MM.1S (cell line): ENCODE measurements at regions not wholly inside any gene's neighbourhood (a gene's known extent, or its start where the extent isn't known, plus 50 kb on each side); places are given as distances from the start of the nearest gene placed in this dataset.

ENCODE experiments used
- DNase-seq: peaks from one replicate; pipeline ENCODE4 v3.0.0-alpha.2; 2015
- H2AFZ ChIP-seq: fragments of 300-600 bp; sonication (generic); 2 replicates; pipeline ENCODE4 v1.6.0; 2016; ENCODE audit warnings: antibody characterized with exemption, low read length
- H3F3A ChIP-seq: fragments of 300-600 bp; sonication (generic); 2 replicates; pipeline ENCODE4 v1.6.1; 2016; ENCODE audit warnings: mild to moderate bottlenecking, antibody characterized with exemption, low read length, moderate library complexity, mixed read lengths; ENCODE audit not compliant: insufficient read depth
- H3K27ac ChIP-seq: fragments of 300-600 bp; sonication (generic); 2 replicates; pipeline ENCODE4 v1.5.1; 2016; ENCODE audit warnings: mild to moderate bottlenecking, low read length
- H3K27me3 ChIP-seq: fragments of 300-600 bp; sonication (generic); replicated peaks from 2 replicates; pipeline ENCODE4 v1.6.0; 2016; ENCODE audit warnings: low read length; ENCODE audit not compliant: insufficient read depth
- H3K36me3 ChIP-seq: fragments of 300-600 bp; sonication (generic); replicated peaks from 2 replicates; pipeline ENCODE4 v1.6.1; 2016; ENCODE audit warnings: mild to moderate bottlenecking, low read length, mixed read lengths; ENCODE audit not compliant: insufficient read depth
- H3K4me1 ChIP-seq: fragments of 300-600 bp; sonication (generic); 2 replicates; pipeline ENCODE4 v1.6.1; 2016; ENCODE audit warnings: low read length, mixed read lengths
- H3K4me2 ChIP-seq: fragments of 300-600 bp; sonication (generic); 2 replicates; pipeline ENCODE4 v1.6.0; 2016; ENCODE audit warnings: low read depth, low read length
- H3K4me3 ChIP-seq: fragments of 300-600 bp; sonication (generic); 2 replicates; pipeline ENCODE4 v1.5.1; 2016; ENCODE audit warnings: low read length, mixed read lengths
- H3K79me2 ChIP-seq: fragments of 300-600 bp; sonication (generic); 2 replicates; pipeline ENCODE4 v1.6.1; 2016; ENCODE audit warnings: mixed run types, low read length, mixed read lengths
- H3K9ac ChIP-seq: fragments of 300-600 bp; sonication (generic); 2 replicates; pipeline ENCODE4 v1.6.1; 2016; ENCODE audit warnings: low read length, mixed read lengths
- H3K9me2 ChIP-seq: fragments of 300-600 bp; sonication (generic); replicated peaks from 2 replicates; pipeline ENCODE4 v1.6.1; 2016; ENCODE audit warnings: mild to moderate bottlenecking, low read length, mixed read lengths; ENCODE audit not compliant: insufficient read depth
- H3K9me3 ChIP-seq: fragments of 300-600 bp; sonication (generic); replicated peaks from 2 replicates; pipeline ENCODE4 v1.6.1; 2016; ENCODE audit warnings: mild to moderate bottlenecking, low read length, mixed read lengths; ENCODE audit not compliant: insufficient read depth
- H4K20me1 ChIP-seq: fragments of 300-600 bp; sonication (generic); 2 replicates; pipeline ENCODE4 v1.6.1; 2016; ENCODE audit warnings: mild to moderate bottlenecking, low read length, moderate library complexity, mixed read lengths; ENCODE audit not compliant: insufficient read depth
- EZH2 ChIP-seq: fragments of 300-600 bp; sonication (generic); optimal IDR thresholded peaks from 2 replicates; pipeline ENCODE3; 2017; ENCODE audit warnings: low read depth, mild to moderate bottlenecking, antibody characterized with exemption, low read length, mixed read lengths
- EZH2phosphoT487 ChIP-seq: fragments of 300-600 bp; sonication (generic); IDR thresholded peaks from 2 replicates; pipeline ENCODE4 v1.6.1; 2018; ENCODE audit warnings: antibody characterized with exemption, low read length
- TF ChIP-seq, protein P1 (sequence below): fragments of 300-600 bp; sonication (generic); IDR thresholded peaks from 2 replicates; pipeline ENCODE4 v1.5.1; 2016; ENCODE audit warnings: antibody characterized with exemption, low read length, mixed read lengths

DNA sequence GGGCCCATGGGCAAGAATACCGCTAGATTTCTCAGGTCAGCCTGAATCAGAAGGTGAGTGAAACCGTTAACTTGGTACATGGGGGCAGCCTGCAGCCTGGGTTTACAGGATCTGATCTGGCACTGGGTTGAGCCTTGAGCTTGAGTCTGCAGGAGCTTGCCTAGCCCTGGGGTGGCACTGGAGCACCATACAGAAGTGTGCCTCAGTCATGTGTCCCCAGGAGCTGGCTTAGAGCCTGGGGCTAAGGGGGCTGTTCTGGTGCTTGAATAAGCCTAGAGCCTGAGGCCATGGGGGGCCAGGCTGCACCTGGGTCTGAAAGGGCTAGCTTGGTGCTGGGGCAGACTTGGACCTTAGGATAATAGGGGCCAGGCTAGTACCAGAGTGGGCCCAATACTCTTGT is 457.2 kb upstream of the PBX1 start:
- Histone ChIP-seq H3K4me1 (no peaks in the 10 kb centered on the region), H3K27me3 (no peaks in the 10 kb centered on the region), H4K20me1 (no peaks in the 10 kb centered on the region), H3K9me3 (no peaks in the 10 kb centered on the region; the same call in 1 of the 2 replicates), H3K4me3 (no peak overlapping the region), H3K27ac (no peak overlapping the region), H3F3A (no peaks in the 10 kb centered on the region), H2AFZ (no peak overlapping the region), H3K4me2 (no peak overlapping the region), H3K36me3 (no peaks in the 10 kb centered on the region), H3K9me2 (no peaks in the 10 kb centered on the region), H3K79me2 (no peaks in the 10 kb centered on the region), H3K9ac (no peak overlapping the region)
- TF ChIP-seq EZH2: no peak
- TF ChIP-seq, protein P1, sequence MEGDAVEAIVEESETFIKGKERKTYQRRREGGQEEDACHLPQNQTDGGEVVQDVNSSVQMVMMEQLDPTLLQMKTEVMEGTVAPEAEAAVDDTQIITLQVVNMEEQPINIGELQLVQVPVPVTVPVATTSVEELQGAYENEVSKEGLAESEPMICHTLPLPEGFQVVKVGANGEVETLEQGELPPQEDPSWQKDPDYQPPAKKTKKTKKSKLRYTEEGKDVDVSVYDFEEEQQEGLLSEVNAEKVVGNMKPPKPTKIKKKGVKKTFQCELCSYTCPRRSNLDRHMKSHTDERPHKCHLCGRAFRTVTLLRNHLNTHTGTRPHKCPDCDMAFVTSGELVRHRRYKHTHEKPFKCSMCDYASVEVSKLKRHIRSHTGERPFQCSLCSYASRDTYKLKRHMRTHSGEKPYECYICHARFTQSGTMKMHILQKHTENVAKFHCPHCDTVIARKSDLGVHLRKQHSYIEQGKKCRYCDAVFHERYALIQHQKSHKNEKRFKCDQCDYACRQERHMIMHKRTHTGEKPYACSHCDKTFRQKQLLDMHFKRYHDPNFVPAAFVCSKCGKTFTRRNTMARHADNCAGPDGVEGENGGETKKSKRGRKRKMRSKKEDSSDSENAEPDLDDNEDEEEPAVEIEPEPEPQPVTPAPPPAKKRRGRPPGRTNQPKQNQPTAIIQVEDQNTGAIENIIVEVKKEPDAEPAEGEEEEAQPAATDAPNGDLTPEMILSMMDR: no peak
- no peak for TF ChIP-seq EZH2phosphoT487
- peak; percentile 4 for DNase-seq

GRCh38 chr1:164131949-164132348 is 427.0 kb upstream of the PBX1 start:
- H3K9me3 ChIP-seq: no peaks in the 10 kb centered on the region
- DNase-seq: no peak
- TF ChIP-seq, protein P1: no peak
- TF ChIP-seq EZH2phosphoT487 (no peak), EZH2 (no peak)

DNA sequence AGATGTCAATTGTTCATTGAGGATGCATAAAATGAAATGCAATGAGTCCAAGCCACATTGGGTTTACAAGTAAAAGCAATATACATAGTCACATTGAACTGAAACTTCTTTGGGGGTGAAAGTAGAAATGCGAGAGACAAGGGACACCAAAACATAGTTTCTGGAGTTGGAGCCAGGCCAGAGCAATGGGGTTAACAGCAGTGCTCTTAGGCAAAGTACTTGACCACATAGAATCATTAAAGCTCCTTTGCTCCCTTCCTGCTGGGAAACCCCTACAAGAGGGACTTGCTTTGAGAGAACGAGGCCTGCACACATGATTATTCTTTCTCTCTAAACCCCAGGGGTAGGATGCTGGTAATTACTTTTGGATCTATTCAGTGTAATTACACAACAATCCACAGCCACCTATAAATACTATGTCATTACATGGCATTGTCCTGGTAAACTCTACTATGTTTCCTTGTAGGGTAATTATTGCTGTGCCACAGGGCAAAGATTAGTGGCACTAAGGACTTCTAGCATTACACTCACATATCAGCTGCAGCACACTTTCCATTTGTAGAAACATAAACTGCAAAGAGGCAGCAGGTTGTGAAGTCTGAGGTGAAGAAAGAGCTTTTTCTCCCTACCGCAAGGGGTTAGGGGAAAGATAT is 421.6 kb upstream of the PBX1 start:
- no peaks in the 10 kb centered on the region for H3K36me3 ChIP-seq
- H3K9me3 ChIP-seq: no peaks in the 10 kb centered on the region
- H3K4me1 ChIP-seq: no peaks in the 10 kb centered on the region
- no peak overlapping the region for H2AFZ ChIP-seq
- no peaks in the 10 kb centered on the region for H4K20me1 ChIP-seq
- TF ChIP-seq EZH2phosphoT487 (no peak), EZH2 (no peak)
- TF ChIP-seq, protein P1: no peak
- H3K27me3 ChIP-seq: no peaks in the 10 kb centered on the region
- no peaks in the 10 kb centered on the region for H3K79me2 ChIP-seq
- H3K9ac ChIP-seq: no peak overlapping the region
- no peak overlapping the region for H3K4me3 ChIP-seq
- H3F3A ChIP-seq: no peaks in the 10 kb centered on the region
- no peak overlapping the region for H3K27ac ChIP-seq
- H3K4me2 ChIP-seq: no peak overlapping the region
- peak; percentile 46 for DNase-seq
- no peaks in the 10 kb centered on the region for H3K9me2 ChIP-seq

More at GRCh38 chr1:164131949-164132348, 427.0 kb upstream of the PBX1 start:
- Histone ChIP-seq H2AFZ (no peak overlapping the region), H3K4me2 (no peak overlapping the region), H3K79me2 (no peaks in the 10 kb centered on the region), H3K9ac (no peak overlapping the region), H3F3A (no peaks in the 10 kb centered on the region), H3K36me3 (no peaks in the 10 kb centered on the region), H3K27ac (no peak overlapping the region), H3K4me1 (no peaks in the 10 kb centered on the region), H4K20me1 (no peaks in the 10 kb centered on the region), H3K9me2 (no peaks in the 10 kb centered on the region), H3K4me3 (no peak overlapping the region), H3K27me3 (no peaks in the 10 kb centered on the region)
